Stimulated activated CD8-positive, alpha-beta memory T cell treated with anti-CD3 and anti-CD28 coated beads, Interleukin-15, amount 100 ng/mL, for 24 hours (primary cell): ENCODE measurements at regions not wholly inside any gene's neighbourhood (a gene's known extent, or its start where the extent isn't known, plus 50 kb on each side); places are given as distances from the start of the nearest gene placed in this dataset.

Experiments used
- DNase-seq: peaks from one replicate; pipeline ENCODE4 v3.0.0-alpha.2; 2020; ENCODE audit warnings: low read depth

- DNase-seq: no peak
Observed at GRCh38 chr2:128632501-128632800, 313.8 kb upstream of the HS6ST1 start.

- no peak for DNase-seq
Observed at GRCh38 chr2:128633501-128633900, 314.8 kb upstream of the HS6ST1 start.

- no peak for DNase-seq
Observed at GRCh38 chr2:128635361-128635900, 316.8 kb upstream of the HS6ST1 start.

GRCh38 chr2:128636802-128637147, 318.1 kb upstream of the HS6ST1 start:
- no peak for DNase-seq

- DNase-seq: no peak
Observed at GRCh38 chr2:128637481-128638155, 318.9 kb upstream of the HS6ST1 start.

- DNase-seq: no peak
Observed at GRCh38 chr2:128638341-128639119, 319.9 kb upstream of the HS6ST1 start.

GRCh38 chr2:128639120-128639477, 320.4 kb upstream of the HS6ST1 start:
- DNase-seq: no peak

GRCh38 chr2:128639693-128640092, 321.0 kb upstream of the HS6ST1 start:
- no peak for DNase-seq

GRCh38 chr2:128640166-128640844, 321.6 kb upstream of the HS6ST1 start:
- DNase-seq: no peak

- DNase-seq: no peak
Observed at GRCh38 chr2:128640845-128641360, 322.2 kb upstream of the HS6ST1 start.

GRCh38 chr2:128641421-128642080, 322.9 kb upstream of the HS6ST1 start:
- DNase-seq: no peak

- DNase-seq: no peak
Observed at GRCh38 chr2:128642316-128642715, 323.6 kb upstream of the HS6ST1 start.

- no peak for DNase-seq
Observed at GRCh38 chr2:128642821-128643220, 324.2 kb upstream of the HS6ST1 start.

- no peak for DNase-seq
Observed at GRCh38 chr2:128643221-128644065, 324.8 kb upstream of the HS6ST1 start.

GRCh38 chr2:128644156-128644555, 325.5 kb upstream of the HS6ST1 start:
- DNase-seq: no peak

GRCh38 chr2:128644718-128645256, 326.1 kb upstream of the HS6ST1 start:
- no peak for DNase-seq

GRCh38 chr2:128645631-128646030, 327.0 kb upstream of the HS6ST1 start:
- no peak for DNase-seq

- no peak for DNase-seq
Observed at GRCh38 chr2:128646091-128646490, 327.4 kb upstream of the HS6ST1 start.

- DNase-seq: no peak
Observed at GRCh38 chr2:128646691-128647090, 328.0 kb upstream of the HS6ST1 start.

- DNase-seq: no peak
Observed at GRCh38 chr2:128651000-128651399, 332.3 kb upstream of the HS6ST1 start.

- no peak for DNase-seq
Observed at GRCh38 chr2:128654408-128654807, 335.7 kb upstream of the HS6ST1 start.
